ENCODE measurements at regions not wholly inside any gene's neighbourhood (a gene's known extent, or its start where the extent isn't known, plus 50 kb on each side); places are given as distances from the start of the nearest gene placed in this dataset.
"Not testable (repeated sequence)": the region's sequence is repeated elsewhere in the genome, so short reads cannot be mapped to it uniquely, and the experiment has no call there.

GRCh38 chr3:160047876-160048275, 59.2 kb downstream of the IL12A start:
- FAIRE-seq: no peak
- DNase-seq (ENCODE audit: insufficient read length): no peak
- TF ChIP-seq TAF1 (IDR thresholded peaks at IDR 0.05; ENCODE audit: borderline replicate concordance, low read depth, low read length) (no peak), POLR2AphosphoS5 (IDR thresholded peaks at IDR 0.05; ENCODE audit: low read depth, low read length) (no peak), POLR2A (IDR thresholded peaks at IDR 0.05; ENCODE audit: low read depth, low read length) (no peak)

GRCh38 chr3:160049038-160049437, 60.4 kb downstream of the IL12A start:
- DNase-seq (ENCODE audit: insufficient read length) (no peak), FAIRE-seq (no peak)
- no peak for TF ChIP-seq POLR2AphosphoS5 (IDR thresholded peaks at IDR 0.05; ENCODE audit: low read depth, low read length)
- no peak for TF ChIP-seq POLR2A (IDR thresholded peaks at IDR 0.05; ENCODE audit: low read depth, low read length)
- no peak for TF ChIP-seq TAF1 (IDR thresholded peaks at IDR 0.05; ENCODE audit: borderline replicate concordance, low read depth, low read length)

- TF ChIP-seq POLR2A (IDR thresholded peaks at IDR 0.05; ENCODE audit: low read depth, low read length) (no peak), POLR2AphosphoS5 (IDR thresholded peaks at IDR 0.05; ENCODE audit: low read depth, low read length) (no peak), TAF1 (IDR thresholded peaks at IDR 0.05; ENCODE audit: borderline replicate concordance, low read depth, low read length) (no peak)
- DNase-seq (ENCODE audit: insufficient read length): no peak
- no peak for FAIRE-seq
These were observed 60.9 kb downstream of the IL12A start for GRCh38 chr3:160049565-160049964.

- DNase-seq (ENCODE audit: insufficient read length) (no peak), FAIRE-seq (no peak)
- no peak for TF ChIP-seq POLR2AphosphoS5 (IDR thresholded peaks at IDR 0.05; ENCODE audit: low read depth, low read length)
- TF ChIP-seq TAF1 (IDR thresholded peaks at IDR 0.05; ENCODE audit: borderline replicate concordance, low read depth, low read length): no peak
- no peak for TF ChIP-seq POLR2A (IDR thresholded peaks at IDR 0.05; ENCODE audit: low read depth, low read length)
These were observed 61.4 kb downstream of the IL12A start for GRCh38 chr3:160049988-160050387.

- TF ChIP-seq TAF1 (IDR thresholded peaks at IDR 0.05; ENCODE audit: borderline replicate concordance, low read depth, low read length) (no peak), POLR2AphosphoS5 (IDR thresholded peaks at IDR 0.05; ENCODE audit: low read depth, low read length) (no peak), POLR2A (IDR thresholded peaks at IDR 0.05; ENCODE audit: low read depth, low read length) (no peak)
- DNase-seq (ENCODE audit: insufficient read length): no peak
- FAIRE-seq: peak; percentile 30
These were observed 63.9 kb downstream of the IL12A start for GRCh38 chr3:160052385-160053047.

- DNase-seq (ENCODE audit: insufficient read length): no peak
- FAIRE-seq: no peak
- no peak for TF ChIP-seq POLR2A (IDR thresholded peaks at IDR 0.05; ENCODE audit: low read depth, low read length)
These were observed 64.4 kb downstream of the IL12A start for GRCh38 chr3:160053048-160053391.

- not testable (repeated sequence) for DNase-seq (ENCODE audit: insufficient read length); FAIRE-seq
These were observed 66.2 kb downstream of the IL12A start for GRCh38 chr3:160054862-160055261.

GRCh38 chr3:160055659-160056058, 67.0 kb downstream of the IL12A start:
- DNase-seq (ENCODE audit: insufficient read length) (no peak), FAIRE-seq (no peak)
- no peak for TF ChIP-seq POLR2AphosphoS5 (IDR thresholded peaks at IDR 0.05; ENCODE audit: low read depth, low read length)
- TF ChIP-seq TAF1 (IDR thresholded peaks at IDR 0.05; ENCODE audit: borderline replicate concordance, low read depth, low read length): no peak
- TF ChIP-seq POLR2A (IDR thresholded peaks at IDR 0.05; ENCODE audit: low read depth, low read length): no peak

- TF ChIP-seq POLR2AphosphoS5 (IDR thresholded peaks at IDR 0.05; ENCODE audit: low read depth, low read length) (no peak), TAF1 (IDR thresholded peaks at IDR 0.05; ENCODE audit: borderline replicate concordance, low read depth, low read length) (no peak), POLR2A (IDR thresholded peaks at IDR 0.05; ENCODE audit: low read depth, low read length) (no peak)
- no peak for DNase-seq (ENCODE audit: insufficient read length)
- FAIRE-seq: no peak
These were observed 68.7 kb downstream of the IL12A start for GRCh38 chr3:160057331-160057730.

DNA sequence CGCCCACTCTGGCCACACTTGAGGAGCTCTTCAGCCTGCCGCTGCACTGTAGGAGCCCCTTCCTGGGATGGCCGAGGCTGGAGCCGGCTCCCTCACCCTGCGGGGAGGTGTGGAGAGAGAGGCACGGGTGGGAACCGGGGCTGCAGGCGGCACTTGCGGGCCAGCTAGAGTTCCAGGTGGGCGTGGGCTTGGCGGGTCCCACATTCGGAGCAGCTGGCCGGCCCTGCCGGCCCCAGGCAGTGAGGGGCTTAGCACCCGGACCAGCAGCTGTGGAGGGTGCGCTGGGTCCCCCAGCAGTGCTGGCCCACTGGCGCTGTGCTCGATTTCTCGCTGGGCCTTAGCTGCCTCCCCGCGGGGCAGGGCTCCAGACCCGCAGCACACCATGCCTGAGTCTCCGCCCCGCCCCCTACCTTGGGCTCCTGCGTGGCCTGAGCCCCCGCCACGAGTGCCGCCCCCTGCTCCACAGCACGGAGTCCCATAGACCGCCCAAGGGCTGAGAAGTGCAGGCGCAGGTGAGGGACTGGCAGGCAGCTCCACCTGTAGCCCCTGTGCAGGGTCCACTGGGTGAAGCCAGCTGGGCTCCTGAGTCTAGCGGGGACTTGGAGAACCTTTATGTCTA, 71.9 kb downstream of the IL12A start:
- FAIRE-seq: no peak
- TF ChIP-seq POLR2AphosphoS5 (IDR thresholded peaks at IDR 0.05; ENCODE audit: low read depth, low read length): no peak
- no peak for TF ChIP-seq POLR2A (IDR thresholded peaks at IDR 0.05; ENCODE audit: low read depth, low read length)
- no peak for TF ChIP-seq TAF1 (IDR thresholded peaks at IDR 0.05; ENCODE audit: borderline replicate concordance, low read depth, low read length)
- no peak for DNase-seq (ENCODE audit: insufficient read length)

- TF ChIP-seq POLR2AphosphoS5 (IDR thresholded peaks at IDR 0.05; ENCODE audit: low read depth, low read length) (no peak), POLR2A (IDR thresholded peaks at IDR 0.05; ENCODE audit: low read depth, low read length) (no peak), TAF1 (IDR thresholded peaks at IDR 0.05; ENCODE audit: borderline replicate concordance, low read depth, low read length) (no peak)
- no peak for FAIRE-seq
- DNase-seq (ENCODE audit: insufficient read length): no peak
These were observed 72.9 kb downstream of the IL12A start for GRCh38 chr3:160061525-160061924.

DNA sequence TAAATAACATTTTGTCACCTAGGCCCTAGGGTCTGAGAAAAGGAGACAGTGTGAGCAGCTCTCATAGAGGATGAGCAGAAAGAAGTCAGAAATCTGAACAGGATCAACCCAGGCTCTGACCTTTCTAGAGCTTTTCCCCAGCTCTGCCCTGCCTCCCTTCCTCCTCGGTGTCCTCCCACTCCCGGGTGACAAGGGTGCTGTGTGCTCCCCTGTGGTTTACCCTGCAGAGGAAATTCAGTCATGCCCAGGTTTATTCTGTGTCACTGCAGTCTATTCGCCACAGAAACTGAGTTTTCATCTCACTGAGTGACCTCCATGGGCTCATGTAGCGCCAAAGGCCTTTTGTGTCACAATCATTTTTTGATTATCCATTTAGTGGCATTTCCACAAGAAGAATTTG, 76.6 kb downstream of the IL12A start:
- DNase-seq (ENCODE audit: insufficient read length) (no peak), FAIRE-seq (no peak)
- TF ChIP-seq POLR2AphosphoS5 (IDR thresholded peaks at IDR 0.05; ENCODE audit: low read depth, low read length) (no peak), TAF1 (IDR thresholded peaks at IDR 0.05; ENCODE audit: borderline replicate concordance, low read depth, low read length) (no peak), POLR2A (IDR thresholded peaks at IDR 0.05; ENCODE audit: low read depth, low read length) (no peak)
